ENCODE measurements at regions not wholly inside any gene's neighbourhood (a gene's known extent, or its start where the extent isn't known, plus 50 kb on each side); places are given as distances from the start of the nearest gene placed in this dataset.

DNA sequence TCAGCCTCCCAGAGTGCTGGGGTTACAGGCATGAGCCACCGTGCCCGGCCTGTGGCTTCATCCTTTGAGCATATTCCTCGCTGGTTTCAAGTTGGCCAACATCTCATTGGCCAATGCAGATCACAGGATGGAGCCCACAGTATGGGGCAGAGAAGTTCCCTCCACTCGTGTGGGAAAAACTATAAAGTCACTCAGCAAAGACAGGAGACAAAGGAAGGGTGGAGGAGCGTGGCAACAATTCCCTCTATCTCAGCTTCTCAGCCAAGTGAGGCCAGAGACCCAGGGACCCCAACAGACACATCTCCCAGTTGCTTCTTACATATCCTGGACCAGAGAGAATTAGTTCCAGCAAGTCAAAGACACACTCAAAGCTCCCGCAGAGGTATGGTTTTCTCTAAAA lies 184.6 kb upstream of the SOX1 start:
- H3K4me3 ChIP-seq: no peak overlapping the region
- CTCF ChIA-PET: no interaction called here
- no peak for FAIRE-seq
- no peak overlapping the region for H3K27ac ChIP-seq
- no peaks in the 10 kb centered on the region for H3K4me1 ChIP-seq
- TF ChIP-seq KDM1A (IDR thresholded peaks at IDR 0.05; ENCODE audit: low read depth) (no peak), TFCP2L1 (CRISPR knock-in tag; IDR thresholded peaks at IDR 0.05) (no peak), NFE2L2 (conservative IDR thresholded peaks at IDR 0.05; ENCODE audit: low read length) (no peak), SREBF2 (IDR thresholded peaks at IDR 0.05) (no peak), BHLHE40 (IDR thresholded peaks at IDR 0.05; ENCODE audit: low read depth, low read length) (no peak), ATOH8 (CRISPR knock-in tag; IDR thresholded peaks at IDR 0.05; ENCODE audit: low read depth) (no peak), HOXA7 (CRISPR knock-in tag; IDR thresholded peaks at IDR 0.05) (no peak), FOXS1 (CRISPR knock-in tag; IDR thresholded peaks at IDR 0.05) (no peak), HES2 (IDR thresholded peaks at IDR 0.05) (no peak), PHF8 (IDR thresholded peaks at IDR 0.05; ENCODE audit: borderline replicate concordance, low read depth) (no peak), EP300 (IDR thresholded peaks at IDR 0.05) (no peak), FOSL2 (IDR thresholded peaks at IDR 0.05) (no peak), FOSL2 (CRISPR knock-in tag; IDR thresholded peaks at IDR 0.05) (no peak), ZC3H11A (IDR thresholded peaks at IDR 0.05) (no peak), CHD2 (IDR thresholded peaks at IDR 0.05; ENCODE audit: low read length, partially characterized antibody) (no peak)
- TF ChIP-seq, protein P1, sequence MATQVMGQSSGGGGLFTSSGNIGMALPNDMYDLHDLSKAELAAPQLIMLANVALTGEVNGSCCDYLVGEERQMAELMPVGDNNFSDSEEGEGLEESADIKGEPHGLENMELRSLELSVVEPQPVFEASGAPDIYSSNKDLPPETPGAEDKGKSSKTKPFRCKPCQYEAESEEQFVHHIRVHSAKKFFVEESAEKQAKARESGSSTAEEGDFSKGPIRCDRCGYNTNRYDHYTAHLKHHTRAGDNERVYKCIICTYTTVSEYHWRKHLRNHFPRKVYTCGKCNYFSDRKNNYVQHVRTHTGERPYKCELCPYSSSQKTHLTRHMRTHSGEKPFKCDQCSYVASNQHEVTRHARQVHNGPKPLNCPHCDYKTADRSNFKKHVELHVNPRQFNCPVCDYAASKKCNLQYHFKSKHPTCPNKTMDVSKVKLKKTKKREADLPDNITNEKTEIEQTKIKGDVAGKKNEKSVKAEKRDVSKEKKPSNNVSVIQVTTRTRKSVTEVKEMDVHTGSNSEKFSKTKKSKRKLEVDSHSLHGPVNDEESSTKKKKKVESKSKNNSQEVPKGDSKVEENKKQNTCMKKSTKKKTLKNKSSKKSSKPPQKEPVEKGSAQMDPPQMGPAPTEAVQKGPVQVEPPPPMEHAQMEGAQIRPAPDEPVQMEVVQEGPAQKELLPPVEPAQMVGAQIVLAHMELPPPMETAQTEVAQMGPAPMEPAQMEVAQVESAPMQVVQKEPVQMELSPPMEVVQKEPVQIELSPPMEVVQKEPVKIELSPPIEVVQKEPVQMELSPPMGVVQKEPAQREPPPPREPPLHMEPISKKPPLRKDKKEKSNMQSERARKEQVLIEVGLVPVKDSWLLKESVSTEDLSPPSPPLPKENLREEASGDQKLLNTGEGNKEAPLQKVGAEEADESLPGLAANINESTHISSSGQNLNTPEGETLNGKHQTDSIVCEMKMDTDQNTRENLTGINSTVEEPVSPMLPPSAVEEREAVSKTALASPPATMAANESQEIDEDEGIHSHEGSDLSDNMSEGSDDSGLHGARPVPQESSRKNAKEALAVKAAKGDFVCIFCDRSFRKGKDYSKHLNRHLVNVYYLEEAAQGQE (IDR thresholded peaks at IDR 0.05): no peak
- ATAC-seq: no peak
- WGBS (ENCODE audit: missing lambda C conversion rate): 0% methylated on average over 2 of the region's 6 CpGs
- POLR2A ChIA-PET: no interaction called here
- DNase-seq (ENCODE audit: low read depth in 1 of 2, low spot score in 1 of 2): no peak
- no peaks in the 10 kb centered on the region for H3K9me3 ChIP-seq
- no peak overlapping the region for H3K4me2 ChIP-seq

DNA sequence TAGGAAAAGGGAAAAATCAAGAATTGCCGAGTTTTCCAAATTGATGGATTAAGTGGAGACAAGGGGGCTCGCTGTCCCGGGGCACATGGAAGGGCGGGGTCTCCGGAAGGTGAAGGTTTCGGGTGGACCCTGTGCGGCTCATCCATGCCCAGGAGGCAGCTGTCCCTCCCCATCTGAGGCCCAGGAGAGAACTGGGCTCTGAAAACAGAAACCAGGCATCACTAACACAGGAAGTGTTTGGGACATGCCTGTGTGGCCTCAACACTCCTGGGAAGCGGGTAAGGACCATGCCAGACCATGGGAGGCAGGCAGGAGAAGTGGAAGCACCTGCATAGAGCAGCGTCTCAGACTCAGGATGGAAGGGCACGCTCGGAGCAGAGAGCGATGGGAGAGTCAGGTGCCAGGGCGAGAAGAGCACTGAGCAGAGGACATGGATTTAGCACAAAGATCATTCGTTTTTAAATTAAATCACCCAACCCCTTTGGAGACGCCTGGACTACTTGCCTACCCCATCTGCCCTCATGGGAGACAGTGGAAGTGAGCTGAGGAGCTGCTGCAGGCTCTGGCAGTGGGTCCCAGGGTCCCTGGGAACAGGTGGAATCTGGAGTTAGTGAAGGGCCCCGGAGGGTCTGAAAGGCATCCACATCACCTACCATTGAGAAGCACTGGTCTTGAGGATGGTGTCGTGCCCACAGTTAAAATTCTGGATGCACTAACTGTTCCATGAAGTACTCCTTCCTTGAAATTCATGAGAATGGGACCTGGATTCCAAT lies 183.2 kb upstream of the SOX1 start:
- no peak for ATAC-seq
- no peak for FAIRE-seq

More for the DNA sequence above, 183.2 kb upstream of the SOX1 start:
- H3K9me3 ChIP-seq: no peaks in the 10 kb centered on the region
- no peak overlapping the region for H3K4me2 ChIP-seq
- TF ChIP-seq JUNB (IDR thresholded peaks at IDR 0.05): no peak
- TF ChIP-seq CHD2 (IDR thresholded peaks at IDR 0.05; ENCODE audit: low read length, partially characterized antibody): no peak
- no peak for TF ChIP-seq RNF2 (IDR thresholded peaks at IDR 0.05; ENCODE audit: borderline replicate concordance, low read depth)
- TF ChIP-seq TFCP2L1 (CRISPR knock-in tag; IDR thresholded peaks at IDR 0.05): no peak
- no peak for TF ChIP-seq USF2 (IDR thresholded peaks at IDR 0.05)
- TF ChIP-seq RARB (CRISPR knock-in tag; IDR thresholded peaks at IDR 0.05): no peak
- no peak for TF ChIP-seq CEBPB (IDR thresholded peaks at IDR 0.05)
- TF ChIP-seq, protein P1 (IDR thresholded peaks at IDR 0.05): no peak
- TF ChIP-seq HOXB13 (CRISPR knock-in tag; IDR thresholded peaks at IDR 0.05; ENCODE audit: low read depth): no peak
- TF ChIP-seq FOSB (CRISPR knock-in tag; IDR thresholded peaks at IDR 0.05): no peak
- no peak for TF ChIP-seq EP300 (IDR thresholded peaks at IDR 0.05)
- CTCF ChIA-PET: no interaction called here
- no peak overlapping the region for H3K27ac ChIP-seq
- POLR2A ChIA-PET: no interaction called here
- WGBS (ENCODE audit: missing lambda C conversion rate): 11% methylated on average over 17 of the region's 17 CpGs
- no peaks in the 10 kb centered on the region for H3K4me1 ChIP-seq
- no peak for DNase-seq (ENCODE audit: low read depth in 1 of 2, low spot score in 1 of 2)
- no peak overlapping the region for H3K4me3 ChIP-seq

All from A549 (cell line).